H1 (cell line): ENCODE measurements at regions not wholly inside any gene's neighbourhood (a gene's known extent, or its start where the extent isn't known, plus 50 kb on each side); places are given as distances from the start of the nearest gene placed in this dataset.
A peak's percentile ranks its signal among the peaks of the same experiment; 100 is the strongest.

Experiments used
- CTCF ChIA-PET: fragments of 300-600 bp; sonication (Branson Sonifier 250); formaldehyde crosslinking; loops from one replicate; lab custom pipeline; 2021; ENCODE audit not compliant: partially characterized antibody; lab: Charles Lee
- POLR2A ChIA-PET: fragments of 300-600 bp; sonication (Branson Sonifier 250); formaldehyde crosslinking; loops from one replicate; lab custom pipeline; 2021; ENCODE audit warnings: inconsistent platforms; ENCODE audit not compliant: partially characterized antibody; lab: Charles Lee
- DNase-seq, 2 experiments: peaks; one replicate each; pipeline versions ENCODE4 v3.0.0 to v3.0.0-alpha.2; 2010 to 2022; ENCODE audit warnings: low spot score in 2 of 2, low read depth in 1 of 2, mixed read lengths in 1 of 2
- FAIRE-seq: peaks from 2 replicates; lab custom pipeline; 2011; peaks lifted over from hg19 to GRCh38; lab: Jason Lieb, UNC
- H2AFZ ChIP-seq: 2 replicates; pipeline ENCODE4 v1.8.1; 2012; ENCODE audit warnings: low read length, inconsistent platforms
- H2AK5ac ChIP-seq: 2 replicates; pipeline ENCODE4 v1.6.1; 2013; ENCODE audit warnings: low read depth, low read length
- H2BK120ac ChIP-seq: replicated peaks from 2 replicates; pipeline ENCODE3; 2013; ENCODE audit warnings: low read depth, low read length, inconsistent platforms
- H2BK12ac ChIP-seq: 2 replicates; pipeline ENCODE4 v1.6.1; 2013; ENCODE audit warnings: low read depth, low read length
- H2BK15ac ChIP-seq: 2 replicates; pipeline ENCODE4 v1.6.1; 2013; ENCODE audit warnings: low read length
- H2BK20ac ChIP-seq: 2 replicates; pipeline ENCODE4 v1.6.1; 2013; ENCODE audit warnings: low read length
- H2BK5ac ChIP-seq: 2 replicates; pipeline ENCODE4 v1.6.1; 2013; ENCODE audit warnings: low read depth, low read length
- H3K14ac ChIP-seq: 2 replicates; pipeline ENCODE4 v1.6.1; 2013; ENCODE audit warnings: inconsistent platforms; ENCODE audit not compliant: insufficient read length
- H3K18ac ChIP-seq: 2 replicates; pipeline ENCODE4 v1.6.1; 2013; ENCODE audit warnings: low read length; ENCODE audit errors: extremely low read depth
- H3K23ac ChIP-seq: 2 replicates; pipeline ENCODE4 v1.6.1; 2013; ENCODE audit warnings: inconsistent platforms; ENCODE audit not compliant: insufficient read length
- H3K23me2 ChIP-seq: 2 replicates; pipeline ENCODE4 v1.6.1; 2013; ENCODE audit warnings: low read depth, low read length
- H3K27ac ChIP-seq: 2 replicates; pipeline ENCODE4 v1.6.1; 2011; ENCODE audit warnings: low read depth, low read length, inconsistent platforms
- H3K27me3 ChIP-seq, 4 experiments: replicated peaks in 1 of 4; 1 replicate in 1 of 4; 2 replicates in 3 of 4; pipeline versions ENCODE4 v1.6.1 to v1.8.1; 2011 to 2013; ENCODE audit warnings: low read length in 3 of 4, mild to moderate bottlenecking in 3 of 4, inconsistent platforms in 2 of 4, mixed read lengths in 2 of 4, moderate library complexity in 1 of 4; ENCODE audit not compliant: control insufficient read depth in 3 of 4, insufficient read depth in 3 of 4; ENCODE audit errors: extremely low read depth in 1 of 4
- H3K36me3 ChIP-seq, 4 experiments: 2 replicates each; pipeline versions ENCODE4 v1.6.1 to v1.8.1; 2011 to 2013; ENCODE audit warnings: mild to moderate bottlenecking in 4 of 4, low read length in 3 of 4, moderate library complexity in 2 of 4, control low read depth in 1 of 4, inconsistent platforms in 1 of 4; ENCODE audit not compliant: insufficient read depth in 4 of 4, control insufficient read depth in 2 of 4
- H3K4ac ChIP-seq: replicated peaks from 2 replicates; pipeline ENCODE3; 2013; ENCODE audit warnings: low read length, low read depth, mixed read lengths, inconsistent platforms; ENCODE audit not compliant: insufficient read length
- H3K4me1 ChIP-seq, 4 experiments: replicated peaks in 1 of 4; 1 replicate in 1 of 4; 2 replicates in 3 of 4; pipeline versions ENCODE4 v1.6.1 to v1.8.1; 2011 to 2013; ENCODE audit warnings: low read length in 3 of 4, inconsistent platforms in 2 of 4, mixed read lengths in 1 of 4; ENCODE audit not compliant: insufficient read depth in 4 of 4, control insufficient read depth in 3 of 4
- H3K4me2 ChIP-seq, 2 experiments: 2 replicates each; pipeline versions ENCODE4 v1.6.1 to v1.8.1; 2011 to 2013; ENCODE audit warnings: low read depth in 2 of 2, low read length in 2 of 2, control low read depth in 1 of 2, inconsistent platforms in 1 of 2, mild to moderate bottlenecking in 1 of 2; ENCODE audit not compliant: insufficient read depth in 1 of 2
- H3K4me3 ChIP-seq, 4 experiments: fragments of 200-600, 300-600 bp in 1 of 4; sonication (generic), shearing (Covaris generic), sonication (Bioruptor Twin) in 1 of 4; 2 replicates each; pipeline versions ENCODE4 v1.5.1 to v1.8.1; 2011 to 2016; ENCODE audit warnings: low read length in 4 of 4, low read depth in 3 of 4, control low read depth in 2 of 4, inconsistent platforms in 2 of 4, mild to moderate bottlenecking in 2 of 4, mixed read lengths in 1 of 4, moderate library complexity in 1 of 4; ENCODE audit not compliant: insufficient read depth in 2 of 4; ENCODE audit errors: extremely low read depth in 1 of 4
- H3K56ac ChIP-seq: replicated peaks from 2 replicates; pipeline ENCODE3; 2013; ENCODE audit warnings: low read depth, mild to moderate bottlenecking, mixed read lengths, low read length, inconsistent platforms; ENCODE audit not compliant: insufficient read length
- H3K79me1 ChIP-seq: 2 replicates; pipeline ENCODE4 v1.6.1; 2013; ENCODE audit warnings: low read depth, low read length, control low read depth
- H3K79me2 ChIP-seq, 2 experiments: 2 replicates each; pipeline versions ENCODE4 v1.6.1 to v1.8.1; 2012 to 2013; ENCODE audit warnings: low read length in 2 of 2, mild to moderate bottlenecking in 2 of 2, inconsistent platforms in 1 of 2; ENCODE audit not compliant: insufficient read depth in 2 of 2, control insufficient read depth in 1 of 2
- H3K9ac ChIP-seq, 4 experiments: replicated peaks in 1 of 4; 1 replicate in 1 of 4; 2 replicates in 3 of 4; pipeline versions ENCODE4 v1.6.1 to v1.8.1; 2011 to 2013; ENCODE audit warnings: low read depth in 3 of 4, low read length in 3 of 4, control low read depth in 2 of 4, mild to moderate bottlenecking in 2 of 4, moderate library complexity in 2 of 4, inconsistent platforms in 1 of 4; ENCODE audit errors: extremely low read depth in 1 of 4
- H3K9me3 ChIP-seq, 2 experiments: 2 replicates each; pipeline versions ENCODE4 v1.6.1 to v1.8.1; 2012 to 2013; ENCODE audit warnings: mild to moderate bottlenecking in 2 of 2, moderate library complexity in 2 of 2, control low read depth in 1 of 2, inconsistent platforms in 1 of 2, low read depth in 1 of 2, low read length in 1 of 2, mixed read lengths in 1 of 2; ENCODE audit not compliant: insufficient read depth in 2 of 2
- H4K20me1 ChIP-seq, 2 experiments: replicated peaks in 1 of 2; 2 replicates each; pipeline versions ENCODE3 to v1.8.1; 2011 to 2013; ENCODE audit warnings: inconsistent platforms in 2 of 2, low read length in 2 of 2, mild to moderate bottlenecking in 1 of 2; ENCODE audit not compliant: insufficient read depth in 2 of 2, control insufficient read depth in 1 of 2
- H4K5ac ChIP-seq: 2 replicates; pipeline ENCODE4 v1.6.1; 2013; ENCODE audit warnings: low read length, low read depth, mixed read lengths, inconsistent platforms; ENCODE audit not compliant: insufficient read length
- H4K8ac ChIP-seq: 2 replicates; pipeline ENCODE4 v1.8.0; 2013; ENCODE audit warnings: mild to moderate bottlenecking, moderate library complexity, low read length, inconsistent platforms; ENCODE audit not compliant: insufficient read depth; ENCODE audit errors: extremely low read depth
- H4K91ac ChIP-seq: replicated peaks from 2 replicates; pipeline ENCODE3; 2013; ENCODE audit warnings: low read length, mixed read lengths, inconsistent platforms; ENCODE audit not compliant: insufficient read length
- BACH1 ChIP-seq: IDR thresholded peaks from 2 replicates; pipeline ENCODE4 v1.6.1; 2012; ENCODE audit warnings: low read length, improper control_type of control experiment
- BCL11A ChIP-seq, 2 experiments: IDR thresholded peaks; one replicate each; pipeline ENCODE4 v1.6.1; 2011; ENCODE audit warnings: low read depth in 2 of 2, low read length in 2 of 2, mild to moderate bottlenecking in 2 of 2
- CEBPB ChIP-seq: IDR thresholded peaks from 2 replicates; pipeline ENCODE4 v1.6.1; 2012; ENCODE audit warnings: low read depth, low read length
- CHD1 ChIP-seq: IDR thresholded peaks from 2 replicates; pipeline ENCODE4 v1.6.1; 2012; ENCODE audit warnings: low read depth, low read length, improper control_type of control experiment
- CHD2 ChIP-seq: IDR thresholded peaks from 2 replicates; pipeline ENCODE4 v1.6.1; 2012; ENCODE audit warnings: low read length, improper control_type of control experiment
- CREB1 ChIP-seq: IDR thresholded peaks from 2 replicates; pipeline ENCODE4 v1.6.1; 2012; ENCODE audit warnings: inconsistent platforms
- EZH2 ChIP-seq: fragments of 200-600 bp; sonication (generic); IDR thresholded peaks from 2 replicates; pipeline ENCODE4 v1.7.1; 2012; ENCODE audit warnings: low read depth, mild to moderate bottlenecking, moderate library complexity, low read length, inconsistent platforms; ENCODE audit not compliant: severe bottlenecking
- FOSL1 ChIP-seq: IDR thresholded peaks from 2 replicates; pipeline ENCODE4 v1.6.1; 2011; ENCODE audit warnings: mild to moderate bottlenecking, low read depth, low read length, moderate library complexity; ENCODE audit not compliant: insufficient read depth
- JUN ChIP-seq: IDR thresholded peaks from 2 replicates; pipeline ENCODE4 v1.6.1; 2011; ENCODE audit warnings: low read depth, mild to moderate bottlenecking, improper control_type of control experiment, low read length
- PHF8 ChIP-seq: fragments of 200-600 bp; sonication (generic); conservative IDR thresholded peaks from 2 replicates; pipeline ENCODE4 v1.7.1; 2012; ENCODE audit warnings: low read depth, mild to moderate bottlenecking, inconsistent platforms, low read length, moderate library complexity
- POLR2A ChIP-seq, 2 experiments: IDR thresholded peaks; 1 replicate in 1 of 2; 2 replicates in 1 of 2; pipeline ENCODE4 v1.6.1; 2011; ENCODE audit warnings: low read depth in 2 of 2, low read length in 2 of 2, mild to moderate bottlenecking in 2 of 2; ENCODE audit errors: control extremely low read depth in 1 of 2
- RAD21 ChIP-seq, 2 experiments: IDR thresholded peaks in 1 of 2; conservative IDR thresholded peaks in 1 of 2; 2 replicates each; pipeline ENCODE4 v1.6.1; 2011; ENCODE audit warnings: low read depth in 2 of 2, low read length in 2 of 2, improper control_type of control experiment in 1 of 2, inconsistent platforms in 1 of 2, mild to moderate bottlenecking in 1 of 2, moderate library complexity in 1 of 2
- SUZ12 ChIP-seq: fragments of 200-600 bp; sonication (generic); IDR thresholded peaks from 2 replicates; pipeline ENCODE4 v1.6.1; 2012; ENCODE audit warnings: mild to moderate bottlenecking, inconsistent platforms, low read length, moderate library complexity, mixed read lengths
- TCF12 ChIP-seq: IDR thresholded peaks from 2 replicates; pipeline ENCODE4 v1.6.1; 2011; ENCODE audit warnings: low read depth, mild to moderate bottlenecking, low read length
- ZNF274 ChIP-seq: IDR thresholded peaks from 2 replicates; pipeline ENCODE4 v1.7.0; 2012; ENCODE audit warnings: low read length, borderline replicate concordance; ENCODE audit errors: extremely low read depth

DNA sequence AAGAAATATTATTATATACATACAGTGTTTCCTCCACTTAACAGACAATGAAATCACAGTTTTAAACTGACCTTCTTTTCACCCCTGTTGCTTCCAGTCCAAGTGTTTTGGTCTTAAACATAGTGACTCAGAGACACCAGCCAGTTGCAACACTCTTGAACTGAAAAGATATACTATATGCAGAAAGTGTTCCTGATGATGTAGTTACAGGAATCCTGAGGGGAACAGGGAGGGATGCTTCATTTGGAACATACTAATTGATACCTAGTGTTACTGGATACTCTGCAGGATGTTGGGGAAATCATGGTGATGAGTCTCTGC, 420.8 kb downstream of the CCDC91 start:
- H3K23ac ChIP-seq, result no peak overlapping the region
- no peak overlapping the region for H4K5ac ChIP-seq
- H3K79me1 ChIP-seq, result no peaks in the 10 kb centered on the region
- FAIRE-seq (no peak), DNase-seq (no peak)
- H3K27ac ChIP-seq, result no peak overlapping the region
- H2BK5ac ChIP-seq, result no peak overlapping the region
- H4K8ac ChIP-seq, result no peak overlapping the region
- peaks cover 2 to 12% of the 10 kb centered on the region in 2 experiments; a peak in 1 of 4 replicates for H3K9me3 ChIP-seq
- no peak overlapping the region for H3K56ac ChIP-seq
- H3K4ac ChIP-seq, result no peak overlapping the region
- no peak overlapping the region for H2BK12ac ChIP-seq
- no peaks in the 10 kb centered on the region for H3K27me3 ChIP-seq
- H3K4me1 ChIP-seq, result peaks cover 0 to 8% (median 3%) of the 10 kb centered on the region in 4 experiments; a peak in 2 of 7 replicates
- H3K18ac ChIP-seq, result no peak overlapping the region
- no peak overlapping the region for H3K4me2 ChIP-seq
- H3K79me2 ChIP-seq, result no peaks in the 10 kb centered on the region
- CTCF ChIA-PET, result no interaction called here
- no peak overlapping the region for H2AK5ac ChIP-seq
- H2BK20ac ChIP-seq, result no peak overlapping the region
- peak overlapping the region; percentile 87; the same call in 1 of the 2 replicates for H2AFZ ChIP-seq
- H4K20me1 ChIP-seq, result no peaks in the 10 kb centered on the region
- no peak overlapping the region for H3K9ac ChIP-seq
- H3K23me2 ChIP-seq, result no peaks in the 10 kb centered on the region
- H3K36me3 ChIP-seq, result peaks cover 0 to 2% (median 0%) of the 10 kb centered on the region in 4 experiments; a peak in 1 of 8 replicates
- no peak overlapping the region for H3K14ac ChIP-seq
- H2BK15ac ChIP-seq, result no peak overlapping the region
- H4K91ac ChIP-seq, result no peak overlapping the region
- POLR2A ChIA-PET, result no interaction called here
- H2BK120ac ChIP-seq, result no peak overlapping the region
- H3K4me3 ChIP-seq, result no peak overlapping the region
- TF ChIP-seq ZNF274 (no peak), CHD1 (no peak), CEBPB (no peak), JUN (no peak), CHD2 (no peak), BACH1 (no peak), CREB1 (no peak), BCL11A (IDR thresholded peaks at IDR 0.05; ENCODE audit: low read depth in 2 of 2, low read length in 2 of 2) (no peak), FOSL1 (no peak), RAD21 (IDR thresholded peaks at IDR 0.05 in 1 of 2, conservative IDR thresholded peaks at IDR 0.05 in 1 of 2; ENCODE audit: low read depth in 2 of 2, low read length in 2 of 2) (no peak), SUZ12 (no peak), TCF12 (no peak), EZH2 (no peak), POLR2A (IDR thresholded peaks at IDR 0.05; ENCODE audit: control extremely low read depth in 1 of 2, low read depth in 2 of 2, low read length in 2 of 2) (no peak), PHF8 (no peak)
